MCF 10A (cell line): ENCODE measurements at regions not wholly inside any gene's neighbourhood (a gene's known extent, or its start where the extent isn't known, plus 50 kb on each side); places are given as distances from the start of the nearest gene placed in this dataset.
A peak's percentile ranks its signal among the peaks of the same experiment; 100 is the strongest.

Experiments used
- BruUV-seq: library from RNA; stranded (reverse); fragments of 400-500 nt; replicated peaks from 2 replicates; lab custom pipeline; 2021; lab: Mats Ljungman, UMichigan
- CTCF ChIA-PET: fragments of 300-600 bp; sonication (Branson Sonifier 250); formaldehyde crosslinking; extraction: SDS; loops from one replicate; lab custom pipeline; 2021; ENCODE audit warnings: antibody characterized with exemption, inconsistent platforms; lab: Yijun Ruan, JAX
- POLR2A ChIA-PET: fragments of 300-600, 350-650 bp; sonication (Branson Sonifier 250); formaldehyde crosslinking; extraction: SDS; loops from one replicate; lab custom pipeline; 2020; ENCODE audit warnings: antibody characterized with exemption, inconsistent platforms; lab: Yijun Ruan, JAX
- DNase-seq: peaks from one replicate; pipeline ENCODE4 v3.0.0-alpha.2; 2018; ENCODE audit not compliant: unreplicated experiment
- H3K27ac Mint-ChIP-seq: one replicate; pipeline ENCODE4 v1.8.0; 2022; ENCODE audit warnings: mild to moderate bottlenecking, low read depth, mixed read lengths; ENCODE audit not compliant: unreplicated experiment
- H3K27me3 Mint-ChIP-seq: one replicate; pipeline ENCODE4 v1.8.0; 2022; ENCODE audit warnings: mixed read lengths; ENCODE audit not compliant: insufficient read depth, unreplicated experiment
- H3K36me3 Mint-ChIP-seq: one replicate; pipeline ENCODE4 v1.8.0; 2022; ENCODE audit warnings: mild to moderate bottlenecking, moderate library complexity, mixed read lengths; ENCODE audit not compliant: insufficient read depth, unreplicated experiment
- H3K4me1 Mint-ChIP-seq: one replicate; pipeline ENCODE4 v1.8.0; 2022; ENCODE audit warnings: mixed read lengths; ENCODE audit not compliant: insufficient read depth, unreplicated experiment
- H3K4me3 Mint-ChIP-seq: one replicate; pipeline ENCODE4 v1.8.0; 2022; ENCODE audit warnings: mild to moderate bottlenecking, moderate library complexity, mixed read lengths; ENCODE audit not compliant: unreplicated experiment
- H3K9me3 Mint-ChIP-seq: one replicate; pipeline ENCODE4 v1.8.0; 2022; ENCODE audit warnings: mixed read lengths; ENCODE audit not compliant: unreplicated experiment
- CTCF ChIP-seq: fragments of 200-600 bp; IDR thresholded peaks from one replicate; pipeline ENCODE4 v1.8.0; 2022; ENCODE audit warnings: antibody characterized with exemption, mild to moderate bottlenecking; ENCODE audit not compliant: unreplicated experiment
- intact Hi-C: fragments of 100-400 bp; cut with micrococcal nuclease; formaldehyde crosslinking; loops from 2 replicates; pipeline ENCODE4 v1.14.1; 2022

GRCh38 chr4:59525885-59526284 lies 1674.2 kb upstream of the ADGRL3 start:
- Mint-ChIP-seq H3K4me3 (no peak overlapping the region), H3K4me1 (no peaks in the 10 kb centered on the region), H3K9me3 (peaks cover 9% of the 10 kb centered on the region), H3K27me3 (no peaks in the 10 kb centered on the region), H3K36me3 (no peaks in the 10 kb centered on the region), H3K27ac (no peak overlapping the region)
- no TSS peak for BruUV-seq
- TF ChIP-seq CTCF = no peak
- DNase-seq = no peak
- ChIA-PET POLR2A (no interaction called here), CTCF (no interaction called here)
- intact Hi-C loops = no loop called here

- TF ChIP-seq CTCF = no peak
- no TSS peak for BruUV-seq
- no peak overlapping the region for H3K27ac Mint-ChIP-seq
- CTCF ChIA-PET = interaction anchor here (0.7 kb wide), 1 partner anchor 14 kb away, joined by 3 read pairs; no protein-coding TSS in a partner anchor
- POLR2A ChIA-PET = no interaction called here
- H3K9me3 Mint-ChIP-seq = peaks cover 5% of the 10 kb centered on the region
- no peak overlapping the region for H3K4me3 Mint-ChIP-seq
- H3K27me3 Mint-ChIP-seq = no peaks in the 10 kb centered on the region
- peaks cover 9% of the 10 kb centered on the region for H3K4me1 Mint-ChIP-seq
- DNase-seq = no peak
- intact Hi-C loops = no loop called here
- H3K36me3 Mint-ChIP-seq = no peaks in the 10 kb centered on the region
Measured at GRCh38 chr4:59535541-59535940, 1664.6 kb upstream of the ADGRL3 start.

- Mint-ChIP-seq H3K27ac (no peak overlapping the region), H3K4me1 (peaks cover 9% of the 10 kb centered on the region), H3K36me3 (no peaks in the 10 kb centered on the region), H3K4me3 (no peak overlapping the region), H3K9me3 (peaks cover 5% of the 10 kb centered on the region), H3K27me3 (no peaks in the 10 kb centered on the region)
- intact Hi-C loops = no loop called here
- no peak for DNase-seq
- no TSS peak for BruUV-seq
- TF ChIP-seq CTCF = no peak
- ChIA-PET POLR2A (no interaction called here), CTCF (no interaction called here)
Measured at GRCh38 chr4:59536428-59536827, 1663.7 kb upstream of the ADGRL3 start.

GRCh38 chr4:59537246-59537886 lies 1662.8 kb upstream of the ADGRL3 start:
- no peak for TF ChIP-seq CTCF
- Mint-ChIP-seq H3K4me3 (peak overlapping the region; percentile 50), H3K27ac (peak overlapping the region; percentile 37), H3K27me3 (no peaks in the 10 kb centered on the region), H3K9me3 (peaks cover 3% of the 10 kb centered on the region), H3K36me3 (no peaks in the 10 kb centered on the region), H3K4me1 (peaks cover 9% of the 10 kb centered on the region)
- ChIA-PET CTCF (interaction anchor here (0.8 kb wide), 1 partner anchor 1151 kb away, joined by 4 read pairs; no protein-coding TSS in a partner anchor), POLR2A (no interaction called here)
- BruUV-seq = no TSS peak
- intact Hi-C loops = no loop called here
- DNase-seq = peak; percentile 26
